ENCODE measurements at regions not wholly inside any gene's neighbourhood (a gene's known extent, or its start where the extent isn't known, plus 50 kb on each side); places are given as distances from the start of the nearest gene placed in this dataset.

DNA sequence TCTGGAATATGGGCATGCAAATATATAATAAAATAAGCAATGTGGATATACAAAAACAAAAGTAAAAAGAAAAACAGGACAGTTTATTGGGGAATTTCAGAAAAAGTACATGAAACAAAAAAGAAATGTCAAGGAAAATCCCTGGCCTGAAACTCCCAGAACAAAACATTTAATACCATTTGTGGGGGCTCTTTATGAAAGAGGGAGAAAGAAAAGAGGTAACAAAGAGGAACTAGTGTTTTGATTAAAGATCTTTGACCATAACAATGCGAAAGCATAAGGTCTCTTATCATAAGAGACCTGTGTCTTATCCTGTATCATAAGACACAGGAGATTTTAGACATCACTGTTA, 88.6 kb upstream of the ARID1B start:
- peaks cover 10% of the 10 kb centered on the region for H3K4me1 ChIP-seq
- no peak for FAIRE-seq
- ChIA-PET POLR2A (no interaction called here), CTCF (interaction anchor here (1.1 kb wide), 1 partner anchor 20 kb away, joined by 3 read pairs; no protein-coding TSS in a partner anchor)
- no peak overlapping the region for H3K27ac ChIP-seq
- no peak for TF ChIP-seq NPAS2 (CRISPR knock-in tag; IDR thresholded peaks at IDR 0.05; ENCODE audit: borderline replicate concordance)
- no peak for ATAC-seq
- no peak for DNase-seq (ENCODE audit: low read depth in 1 of 2, low spot score in 1 of 2)
- H3K4me2 ChIP-seq, result no peak overlapping the region
- 89% methylated on average over 1 of the region's 1 CpG for WGBS (ENCODE audit: missing lambda C conversion rate)
- no peak overlapping the region for H3K4me3 ChIP-seq
- H3K9me3 ChIP-seq, result no peaks in the 10 kb centered on the region

DNA sequence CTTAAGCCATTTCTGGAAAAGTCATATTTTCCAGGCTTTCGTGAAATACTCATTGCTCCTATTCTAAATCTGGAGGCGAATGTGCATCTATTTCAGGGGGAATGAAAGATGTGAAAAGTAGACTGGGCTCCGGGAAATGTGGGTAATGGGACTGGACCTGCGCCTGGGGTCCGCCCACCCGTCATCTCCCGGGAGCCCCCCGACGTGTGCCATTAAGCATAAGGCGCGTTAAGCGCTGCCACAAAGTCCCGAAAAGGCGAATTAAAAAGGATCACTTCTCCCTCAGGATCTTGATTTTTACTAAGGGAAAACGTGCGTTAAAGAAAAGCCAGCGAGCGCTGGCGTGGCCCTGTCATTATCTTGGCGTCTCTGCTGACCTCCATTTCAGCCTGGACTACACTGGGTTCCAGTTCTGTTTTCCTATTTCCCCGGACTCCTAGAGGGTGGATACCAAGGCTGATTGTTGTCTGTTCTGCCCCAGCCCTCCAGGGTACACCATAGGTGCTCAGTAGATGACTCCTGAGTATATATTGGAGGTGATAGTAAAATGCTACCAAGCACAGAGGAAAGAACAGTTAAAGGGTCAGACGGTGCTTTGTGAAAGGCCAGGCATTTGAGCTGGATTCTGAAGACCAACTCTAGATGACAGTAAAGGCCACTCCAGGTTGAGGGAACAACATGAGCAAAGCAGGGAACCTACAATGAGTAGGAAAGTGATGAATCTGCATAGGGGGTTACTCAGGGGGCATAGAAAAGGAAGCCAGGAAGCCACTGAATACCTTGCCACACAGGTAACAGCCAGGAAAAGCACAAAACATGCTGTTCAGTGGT, 89.2 kb upstream of the ARID1B start:
- Histone ChIP-seq H3K4me2 (peak overlapping the region; percentile 86), H3K4me1 (peaks cover 10% of the 10 kb centered on the region), H3K4me3 (peak overlapping the region; percentile 92), H3K27ac (peak overlapping the region; percentile 98 to 100), H3K9me3 (no peaks in the 10 kb centered on the region)
- TF ChIP-seq, protein P1, sequence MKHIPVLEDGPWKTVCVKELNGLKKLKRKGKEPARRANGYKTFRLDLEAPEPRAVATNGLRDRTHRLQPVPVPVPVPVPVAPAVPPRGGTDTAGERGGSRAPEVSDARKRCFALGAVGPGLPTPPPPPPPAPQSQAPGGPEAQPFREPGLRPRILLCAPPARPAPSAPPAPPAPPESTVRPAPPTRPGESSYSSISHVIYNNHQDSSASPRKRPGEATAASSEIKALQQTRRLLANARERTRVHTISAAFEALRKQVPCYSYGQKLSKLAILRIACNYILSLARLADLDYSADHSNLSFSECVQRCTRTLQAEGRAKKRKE (CRISPR knock-in tag; IDR thresholded peaks at IDR 0.05; ENCODE audit: low read depth), result no peak
- no peak for TF ChIP-seq RAD21 (conservative IDR thresholded peaks at IDR 0.05 in 1 of 2, IDR thresholded peaks at IDR 0.05 in 1 of 2)
- TF ChIP-seq RFX5 (IDR thresholded peaks at IDR 0.05), result no peak
- TF ChIP-seq NR3C1 (IDR thresholded peaks at IDR 0.05), result no peak
- TF ChIP-seq FOXS1 (CRISPR knock-in tag; IDR thresholded peaks at IDR 0.05), result no peak
- DNase-seq (ENCODE audit: low read depth in 1 of 2, low spot score in 1 of 2), result no peak
- CTCF ChIA-PET, result interaction anchor here (0.6 kb wide), 1 partner anchor 1332 kb away, joined by 3 read pairs; no protein-coding TSS in a partner anchor
- ATAC-seq, result peak in 1 of 2 experiments; percentile 6; a peak in 1 of 6 replicates
- no peak for FAIRE-seq
- WGBS (ENCODE audit: missing lambda C conversion rate), result 48% methylated on average over 22 of the region's 22 CpGs
- POLR2A ChIA-PET, result interaction anchor here (1.3 to 2.2 kb wide), 3 partner anchors 12 to 88 kb away, joined by 3 to 18 read pairs (median 16); partner anchors contain the start of gene ARID1B

DNA sequence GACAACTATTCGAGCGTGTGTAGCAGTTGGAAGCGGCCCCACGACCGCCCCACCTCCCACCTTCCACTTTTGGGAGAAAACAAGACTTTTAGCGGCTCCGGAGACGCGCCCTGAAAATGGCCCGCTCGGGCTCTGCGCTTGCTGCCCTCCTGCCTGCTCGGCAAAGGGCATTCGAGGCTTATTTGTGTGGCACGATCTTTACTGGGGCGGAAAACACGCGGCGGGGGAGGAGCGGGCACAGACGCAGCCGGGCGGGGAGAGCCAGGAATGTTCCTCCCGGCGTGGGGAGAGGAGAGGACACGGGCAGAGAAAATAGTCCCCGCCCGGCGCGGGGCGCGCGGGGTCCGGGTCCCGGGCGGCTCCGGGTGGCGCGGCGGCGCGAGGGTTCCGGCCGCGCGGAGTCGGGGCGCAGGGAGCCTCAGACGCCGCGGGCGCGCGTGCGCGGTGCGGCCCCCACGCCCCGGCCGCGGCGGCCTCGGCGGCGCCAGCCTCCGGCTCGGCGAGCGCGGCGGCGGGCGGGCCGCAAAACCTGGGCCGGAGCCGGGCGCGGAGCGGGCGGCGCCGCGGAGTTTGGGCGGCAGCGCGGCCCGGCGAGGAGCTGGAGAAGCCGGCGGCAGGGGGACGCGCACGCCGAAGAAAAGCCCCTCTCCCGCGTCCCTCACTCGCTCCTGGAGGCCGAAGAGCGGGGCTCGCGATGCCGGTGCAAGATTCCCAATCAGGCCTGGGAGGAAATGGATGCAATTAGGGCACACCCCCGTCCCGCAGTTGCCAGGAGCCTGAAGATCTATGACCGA, 90.0 kb upstream of the ARID1B start:
- FAIRE-seq (no peak), DNase-seq (ENCODE audit: low read depth in 1 of 2, low spot score in 1 of 2) (peak; percentile 56 to 83), ATAC-seq (peak; percentile 86 to 92)
- Histone ChIP-seq H3K4me1 (peaks cover 10% of the 10 kb centered on the region), H3K9me3 (no peaks in the 10 kb centered on the region), H3K4me3 (peak overlapping the region; percentile 92), H3K4me2 (peak overlapping the region; percentile 99), H3K27ac (peak overlapping the region; percentile 98 to 100)
- CTCF ChIA-PET, result interaction anchor here (0.6 to 1.4 kb wide), 5 partner anchors 14 to 1332 kb away, joined by 3 read pairs; no protein-coding TSS in a partner anchor
- WGBS (ENCODE audit: missing lambda C conversion rate), result under 1% methylated on average over 18 of the region's 105 CpGs
- POLR2A ChIA-PET, result interaction anchor here (0.8 to 2.3 kb wide), 5 partner anchors 13 to 97 kb away, joined by 3 to 18 read pairs (median 7); partner anchors contain the start of gene ARID1B
- no peak for TF ChIP-seq ZC3H11A (IDR thresholded peaks at IDR 0.05)
- TF ChIP-seq CHD2 (IDR thresholded peaks at IDR 0.05; ENCODE audit: low read length, partially characterized antibody), result peak; percentile 14
- TF ChIP-seq MAFK (IDR thresholded peaks at IDR 0.05; ENCODE audit: partially characterized antibody), result no peak
- peak; percentile 76 to 91; a peak in 3 of 5 replicates for TF ChIP-seq JUN (IDR thresholded peaks at IDR 0.05)
- no peak for TF ChIP-seq FOSB (CRISPR knock-in tag; IDR thresholded peaks at IDR 0.05)
- peak; percentile 48 for TF ChIP-seq POLR2A (IDR thresholded peaks at IDR 0.05; ENCODE audit: low read length)
- no peak for TF ChIP-seq KDM1A (IDR thresholded peaks at IDR 0.05; ENCODE audit: low read depth)
- TF ChIP-seq HEYL (CRISPR knock-in tag; IDR thresholded peaks at IDR 0.05), result no peak
- no peak for TF ChIP-seq MAZ (IDR thresholded peaks at IDR 0.05; ENCODE audit: borderline replicate concordance, low read depth, low read length)
- peak; percentile 62; the same call in 1 of the 2 replicates for TF ChIP-seq MYC (IDR thresholded peaks at IDR 0.05; ENCODE audit: borderline replicate concordance, low read length)
- TF ChIP-seq ESRRA (IDR thresholded peaks at IDR 0.05; ENCODE audit: borderline replicate concordance, low read length), result no peak
- no peak for TF ChIP-seq HDAC2 (IDR thresholded peaks at IDR 0.05)
- TF ChIP-seq, protein P2, sequence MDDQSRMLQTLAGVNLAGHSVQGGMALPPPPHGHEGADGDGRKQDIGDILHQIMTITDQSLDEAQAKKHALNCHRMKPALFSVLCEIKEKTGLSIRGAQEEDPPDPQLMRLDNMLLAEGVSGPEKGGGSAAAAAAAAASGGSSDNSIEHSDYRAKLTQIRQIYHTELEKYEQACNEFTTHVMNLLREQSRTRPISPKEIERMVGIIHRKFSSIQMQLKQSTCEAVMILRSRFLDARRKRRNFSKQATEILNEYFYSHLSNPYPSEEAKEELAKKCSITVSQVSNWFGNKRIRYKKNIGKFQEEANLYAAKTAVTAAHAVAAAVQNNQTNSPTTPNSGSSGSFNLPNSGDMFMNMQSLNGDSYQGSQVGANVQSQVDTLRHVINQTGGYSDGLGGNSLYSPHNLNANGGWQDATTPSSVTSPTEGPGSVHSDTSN (IDR thresholded peaks at IDR 0.05), result peak; percentile 23; the same call in 1 of the 2 replicates
- TF ChIP-seq KDM5A (IDR thresholded peaks at IDR 0.05), result no peak
- TF ChIP-seq, protein P3, sequence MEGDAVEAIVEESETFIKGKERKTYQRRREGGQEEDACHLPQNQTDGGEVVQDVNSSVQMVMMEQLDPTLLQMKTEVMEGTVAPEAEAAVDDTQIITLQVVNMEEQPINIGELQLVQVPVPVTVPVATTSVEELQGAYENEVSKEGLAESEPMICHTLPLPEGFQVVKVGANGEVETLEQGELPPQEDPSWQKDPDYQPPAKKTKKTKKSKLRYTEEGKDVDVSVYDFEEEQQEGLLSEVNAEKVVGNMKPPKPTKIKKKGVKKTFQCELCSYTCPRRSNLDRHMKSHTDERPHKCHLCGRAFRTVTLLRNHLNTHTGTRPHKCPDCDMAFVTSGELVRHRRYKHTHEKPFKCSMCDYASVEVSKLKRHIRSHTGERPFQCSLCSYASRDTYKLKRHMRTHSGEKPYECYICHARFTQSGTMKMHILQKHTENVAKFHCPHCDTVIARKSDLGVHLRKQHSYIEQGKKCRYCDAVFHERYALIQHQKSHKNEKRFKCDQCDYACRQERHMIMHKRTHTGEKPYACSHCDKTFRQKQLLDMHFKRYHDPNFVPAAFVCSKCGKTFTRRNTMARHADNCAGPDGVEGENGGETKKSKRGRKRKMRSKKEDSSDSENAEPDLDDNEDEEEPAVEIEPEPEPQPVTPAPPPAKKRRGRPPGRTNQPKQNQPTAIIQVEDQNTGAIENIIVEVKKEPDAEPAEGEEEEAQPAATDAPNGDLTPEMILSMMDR (IDR thresholded peaks at IDR 0.05), result no peak
- peak in 1 of 2 experiments; percentile 11; a peak in 1 of 5 replicates for TF ChIP-seq RAD21 (conservative IDR thresholded peaks at IDR 0.05 in 1 of 2, IDR thresholded peaks at IDR 0.05 in 1 of 2)
- no peak for TF ChIP-seq BHLHE40 (IDR thresholded peaks at IDR 0.05; ENCODE audit: low read depth, low read length)
- TF ChIP-seq, protein P4, sequence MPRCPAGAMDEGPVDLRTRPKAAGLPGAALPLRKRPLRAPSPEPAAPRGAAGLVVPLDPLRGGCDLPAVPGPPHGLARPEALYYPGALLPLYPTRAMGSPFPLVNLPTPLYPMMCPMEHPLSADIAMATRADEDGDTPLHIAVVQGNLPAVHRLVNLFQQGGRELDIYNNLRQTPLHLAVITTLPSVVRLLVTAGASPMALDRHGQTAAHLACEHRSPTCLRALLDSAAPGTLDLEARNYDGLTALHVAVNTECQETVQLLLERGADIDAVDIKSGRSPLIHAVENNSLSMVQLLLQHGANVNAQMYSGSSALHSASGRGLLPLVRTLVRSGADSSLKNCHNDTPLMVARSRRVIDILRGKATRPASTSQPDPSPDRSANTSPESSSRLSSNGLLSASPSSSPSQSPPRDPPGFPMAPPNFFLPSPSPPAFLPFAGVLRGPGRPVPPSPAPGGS (IDR thresholded peaks at IDR 0.05), result peak; percentile 62; the same call in 1 of the 3 replicates
- TF ChIP-seq POLR2AphosphoS2 (conservative IDR thresholded peaks at IDR 0.05; ENCODE audit: low read length), result no peak
- TF ChIP-seq PHF8 (IDR thresholded peaks at IDR 0.05; ENCODE audit: borderline replicate concordance, low read depth), result peak; percentile 78
- TF ChIP-seq HOXB13 (CRISPR knock-in tag; IDR thresholded peaks at IDR 0.05; ENCODE audit: low read depth), result no peak
- no peak for TF ChIP-seq EHF (CRISPR knock-in tag; IDR thresholded peaks at IDR 0.05)

Measured in A549 (cell line).